ENCODE measurements at regions not wholly inside any gene's neighbourhood (a gene's known extent, or its start where the extent isn't known, plus 50 kb on each side); places are given as distances from the start of the nearest gene placed in this dataset.
A peak's percentile ranks its signal among the peaks of the same experiment; 100 is the strongest.

DNA sequence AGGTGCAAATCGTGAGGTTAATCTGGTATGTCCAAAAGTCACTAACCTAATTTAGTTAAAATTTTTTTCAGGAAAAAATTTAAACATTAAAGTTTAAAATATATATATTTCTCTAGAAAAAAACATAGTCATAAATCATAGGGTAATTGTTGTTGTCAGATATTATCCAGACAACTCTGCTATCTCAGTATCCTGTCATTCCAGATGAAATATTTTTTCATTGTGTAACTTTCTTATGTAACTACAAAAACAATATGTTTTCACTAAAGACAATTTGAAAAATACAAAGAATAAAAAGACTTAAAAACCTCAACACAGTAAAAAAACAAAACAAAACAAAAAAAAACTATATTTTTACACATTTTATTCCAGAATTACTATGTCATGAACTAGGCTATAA, 57.6 kb downstream of the TENT5A start:
- DNase-seq (no peak), ATAC-seq (ENCODE audit: poor library complexity) (no peak)
- intact Hi-C loops (cut with DNase I): no loop called here

DNA sequence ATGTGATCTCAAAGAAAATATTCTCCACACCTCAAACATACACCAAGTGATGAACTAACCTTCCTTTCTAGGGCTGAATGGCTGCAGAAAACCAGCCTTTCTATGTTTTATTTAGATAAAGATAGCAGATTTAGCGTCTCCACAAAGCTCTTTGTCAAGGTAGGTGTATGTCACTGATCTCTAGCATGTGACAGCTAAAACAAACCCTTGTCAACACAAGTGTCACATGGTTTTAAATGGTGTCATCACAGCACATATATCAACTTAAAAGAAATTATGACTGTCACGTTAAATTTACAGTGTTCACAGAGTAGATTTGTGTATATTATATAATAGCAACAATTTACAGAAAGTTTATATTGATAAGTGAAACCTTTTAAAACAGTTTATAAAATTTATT, 58.3 kb downstream of the TENT5A start:
- DNase-seq: no peak
- no peak for ATAC-seq (ENCODE audit: poor library complexity)
- intact Hi-C loops (cut with DNase I): no loop called here

DNA sequence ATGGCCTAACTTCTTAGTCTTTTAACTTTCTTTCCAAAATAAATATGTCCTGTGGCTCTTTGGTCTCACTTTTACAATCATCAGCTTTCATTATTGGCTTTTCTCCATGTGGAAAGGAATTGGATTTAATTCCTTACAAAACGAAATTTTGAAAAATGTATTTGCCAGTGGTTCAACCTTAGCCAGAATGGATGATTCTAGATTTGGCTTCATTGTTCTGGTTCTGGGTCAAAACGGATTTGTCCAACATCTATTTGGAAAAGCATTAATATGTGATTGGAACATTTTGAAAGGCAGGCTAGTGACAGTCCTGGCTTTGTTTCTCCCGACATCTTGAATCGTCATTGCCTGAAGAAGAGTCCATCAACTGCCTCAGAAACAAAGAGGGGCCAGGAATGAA, 59.2 kb downstream of the TENT5A start:
- DNase-seq (no peak), ATAC-seq (ENCODE audit: poor library complexity) (no peak)
- intact Hi-C loops (cut with DNase I): no loop called here

DNA sequence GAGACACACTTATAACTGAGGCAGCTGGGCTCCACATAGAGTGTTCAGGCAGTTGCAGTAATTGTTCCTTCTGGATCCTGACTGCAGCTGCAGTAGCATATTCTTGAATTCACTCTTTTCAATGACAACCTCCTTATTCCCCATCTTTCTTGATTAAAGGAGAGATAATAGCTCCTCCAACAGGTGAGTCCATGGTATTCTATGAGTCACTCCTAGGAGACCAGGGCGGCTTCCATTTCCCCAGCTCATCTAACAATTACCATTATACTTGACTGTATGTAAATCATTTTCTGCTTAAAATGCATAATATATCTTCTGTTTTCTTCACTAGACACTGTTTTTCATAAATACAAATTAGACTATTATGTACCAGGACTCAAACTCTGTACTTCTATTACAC, 62.4 kb downstream of the TENT5A start:
- intact Hi-C loops (cut with DNase I): no loop called here
- peak; percentile 54 for ATAC-seq (ENCODE audit: poor library complexity)

DNA sequence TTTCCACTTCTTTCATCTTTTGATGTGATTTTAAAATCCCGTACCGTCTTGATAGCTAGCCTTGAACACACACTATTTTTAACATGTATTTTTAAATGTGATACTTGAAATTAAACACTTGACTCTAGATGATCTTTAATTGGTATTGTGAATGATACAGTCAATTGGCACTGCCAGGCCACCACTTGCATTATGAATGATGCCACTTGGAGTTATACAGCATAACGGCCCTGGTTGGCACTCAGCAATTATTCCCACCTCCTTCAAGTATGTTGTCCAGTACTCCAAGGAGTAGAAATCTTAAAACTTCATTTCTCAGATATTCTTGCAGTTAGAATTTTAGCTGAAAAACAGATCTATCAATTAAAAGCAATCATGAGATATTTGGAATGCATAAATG, 62.9 kb downstream of the TENT5A start:
- DNase-seq: no peak
- intact Hi-C loops (cut with DNase I): no loop called here

More for the DNA sequence above, 62.4 kb downstream of the TENT5A start:
- no peak for DNase-seq

DNA sequence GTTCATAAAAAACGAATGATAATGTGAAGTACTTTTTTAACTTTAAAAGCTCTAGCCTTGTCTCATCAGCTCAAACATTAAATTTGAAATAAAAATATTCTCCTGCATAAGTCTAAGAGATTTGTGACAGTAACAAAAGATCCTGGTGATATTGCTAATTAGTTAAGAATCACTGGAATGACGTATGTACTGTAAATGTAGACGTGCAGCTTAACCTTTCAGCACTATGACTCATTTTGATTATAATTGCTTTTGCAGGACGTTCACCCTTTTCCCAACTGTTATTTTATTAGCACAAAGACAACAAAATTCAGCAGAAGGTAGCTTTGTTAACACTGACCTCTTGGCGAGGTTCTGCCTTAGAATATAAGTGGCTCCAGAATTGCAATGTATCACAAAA, 68.6 kb downstream of the TENT5A start:
- DNase-seq (no peak), ATAC-seq (ENCODE audit: poor library complexity) (no peak)
- intact Hi-C loops (cut with DNase I): no loop called here

More for the DNA sequence above, 62.9 kb downstream of the TENT5A start:
- peak; percentile 52 for ATAC-seq (ENCODE audit: poor library complexity)

DNA sequence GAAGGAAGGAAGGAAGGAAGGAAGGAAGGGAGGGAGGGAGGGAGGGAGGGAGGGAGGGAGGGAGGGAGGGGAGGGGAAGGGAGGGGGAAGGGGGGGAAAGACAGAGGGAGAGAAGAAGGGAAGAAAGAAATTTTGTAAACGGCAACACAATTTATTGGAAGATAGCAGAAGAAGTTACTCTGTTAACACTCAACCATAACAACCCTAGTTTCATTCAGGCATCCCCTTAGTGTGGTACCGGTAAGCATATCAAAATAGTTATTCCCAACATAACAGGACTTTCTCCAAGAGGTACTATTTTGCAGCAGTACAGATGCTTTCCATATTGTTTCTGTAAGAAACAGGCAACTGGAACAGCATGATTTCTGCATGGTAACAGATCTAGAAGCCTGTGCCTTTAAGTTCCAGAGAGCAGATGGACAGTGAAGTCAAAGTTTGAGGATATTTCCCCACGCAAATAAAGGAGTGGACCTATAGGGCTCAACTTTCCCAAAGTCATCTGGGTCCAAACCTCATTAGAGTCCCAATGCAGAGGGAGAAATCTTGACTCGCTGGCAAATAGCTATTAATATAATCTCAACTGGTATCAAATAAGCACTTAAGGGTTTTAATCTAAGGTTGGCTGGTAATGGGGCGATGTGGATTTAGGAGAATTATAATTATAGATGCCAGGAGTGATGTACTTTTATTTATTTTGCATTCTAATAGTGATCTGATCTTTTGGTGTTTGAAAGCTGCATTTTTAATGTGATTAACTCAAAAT, 69.4 kb downstream of the TENT5A start:
- peak; percentile 16 for ATAC-seq (ENCODE audit: poor library complexity)
- no peak for DNase-seq
- intact Hi-C loops (cut with DNase I): no loop called here

DNA sequence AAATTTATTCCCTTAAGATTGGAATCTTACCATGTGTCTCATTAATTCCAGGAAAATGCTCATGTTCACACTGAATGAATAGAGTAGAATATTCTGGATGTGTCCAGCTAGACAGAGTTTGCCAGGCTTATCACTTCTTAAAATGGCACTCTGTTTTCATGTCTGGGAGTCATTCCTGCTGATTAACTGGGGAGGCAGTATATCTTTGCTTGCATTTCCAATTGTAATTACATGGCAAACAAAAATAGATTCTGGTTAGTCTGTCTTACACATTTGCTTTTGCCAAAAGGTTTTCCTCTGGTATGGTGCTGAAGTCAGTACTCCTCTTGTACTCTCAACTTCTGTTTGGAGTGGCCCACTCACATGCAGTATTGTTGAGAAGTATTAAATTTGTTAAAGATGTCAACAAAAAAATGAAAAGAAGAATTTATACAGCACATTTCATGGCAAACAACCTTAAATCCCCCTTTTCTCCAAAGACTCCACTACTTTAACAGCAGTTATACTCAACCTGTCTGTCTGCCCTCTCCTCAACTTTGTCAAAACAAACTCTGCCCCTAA, 70.2 kb downstream of the TENT5A start:
- intact Hi-C loops (cut with DNase I): no loop called here
- DNase-seq (no peak), ATAC-seq (ENCODE audit: poor library complexity) (peak; percentile 78)

DNA sequence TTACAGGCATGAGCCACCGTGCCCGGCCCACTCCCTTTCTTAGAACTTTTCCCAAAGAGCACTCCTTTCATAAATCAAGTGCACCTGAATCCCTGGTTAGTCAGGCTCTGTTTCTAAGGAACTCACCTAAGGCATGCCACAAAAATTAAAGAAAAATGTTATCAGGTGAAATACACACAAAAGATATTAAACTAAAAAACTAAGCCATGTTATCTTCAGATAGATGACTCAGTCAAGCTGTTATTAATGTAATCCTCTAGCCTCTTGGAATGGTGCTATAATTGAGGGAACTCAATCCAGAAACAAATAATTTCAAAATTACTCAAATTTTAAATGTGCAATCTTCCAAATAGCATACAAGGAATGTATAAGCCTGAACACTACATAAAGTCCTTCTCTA, 83.0 kb downstream of the TENT5A start:
- DNase-seq (no peak), ATAC-seq (ENCODE audit: poor library complexity) (no peak)
- intact Hi-C loops (cut with DNase I): no loop called here

DNA sequence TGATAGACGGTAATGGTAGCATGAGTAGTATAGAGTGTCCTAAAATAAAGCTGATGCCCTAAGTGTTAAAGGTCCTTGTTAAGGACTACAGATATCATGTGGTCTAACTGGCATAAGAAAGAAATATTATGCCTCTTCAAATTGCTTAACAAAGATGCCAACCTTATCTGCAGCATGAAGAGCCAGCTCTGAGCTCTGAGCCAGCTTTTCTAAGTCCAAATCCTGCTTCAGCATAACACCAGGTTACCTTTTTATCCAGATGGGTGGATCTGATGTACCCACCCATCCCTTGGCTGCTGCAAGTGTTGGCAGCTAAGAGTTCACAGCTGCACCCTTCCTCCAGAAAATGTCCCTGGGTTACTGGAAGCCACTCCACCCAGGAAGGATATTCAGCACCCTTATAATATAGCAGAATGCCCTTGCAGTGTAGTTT, 83.8 kb downstream of the TENT5A start:
- ATAC-seq (ENCODE audit: poor library complexity) (peak; percentile 96), DNase-seq (peak; percentile 46)
- intact Hi-C loops (cut with DNase I): no loop called here

DNA sequence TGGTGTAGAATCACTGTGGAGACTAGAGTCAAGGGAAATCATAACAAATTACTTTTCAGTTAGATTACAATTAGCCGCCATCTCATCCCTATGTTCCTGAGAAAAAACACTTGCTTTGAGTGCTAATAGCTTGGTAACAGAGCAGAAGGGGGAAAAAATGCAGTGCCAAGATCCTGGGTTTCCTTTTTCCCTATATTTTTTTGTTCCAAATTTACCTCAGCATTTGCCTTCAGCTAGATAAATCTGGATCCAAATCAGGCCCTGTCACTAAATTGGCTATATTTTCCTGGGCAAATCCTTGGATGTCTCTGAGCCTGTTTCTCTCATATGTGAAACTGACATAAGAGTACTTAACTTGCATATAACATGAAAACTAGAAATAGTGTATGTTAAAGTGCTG, 86.0 kb downstream of the TENT5A start:
- ATAC-seq (ENCODE audit: poor library complexity) (no peak), DNase-seq (no peak)
- intact Hi-C loops (cut with DNase I): no loop called here

DNA sequence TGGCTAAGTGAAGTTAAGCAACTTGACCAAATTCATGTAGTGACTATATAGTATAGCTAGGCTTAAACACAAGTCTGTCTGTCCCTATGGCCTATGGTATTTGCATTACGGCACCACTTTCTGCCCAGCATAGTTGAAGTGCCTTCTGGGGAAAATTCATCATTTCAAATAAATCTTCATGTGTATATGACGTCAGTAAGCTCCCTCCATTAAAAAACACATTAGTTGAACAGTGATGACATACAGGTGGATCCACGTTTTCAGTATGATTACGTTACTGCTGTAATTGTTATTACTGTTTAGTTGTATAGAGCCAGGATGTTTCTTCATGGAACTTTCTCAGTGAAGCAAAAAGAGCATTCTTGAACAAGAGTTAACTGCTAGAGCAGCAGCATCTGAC, 96.2 kb downstream of the TENT5A start:
- intact Hi-C loops (cut with DNase I): no loop called here
- no peak for ATAC-seq (ENCODE audit: poor library complexity)

DNA sequence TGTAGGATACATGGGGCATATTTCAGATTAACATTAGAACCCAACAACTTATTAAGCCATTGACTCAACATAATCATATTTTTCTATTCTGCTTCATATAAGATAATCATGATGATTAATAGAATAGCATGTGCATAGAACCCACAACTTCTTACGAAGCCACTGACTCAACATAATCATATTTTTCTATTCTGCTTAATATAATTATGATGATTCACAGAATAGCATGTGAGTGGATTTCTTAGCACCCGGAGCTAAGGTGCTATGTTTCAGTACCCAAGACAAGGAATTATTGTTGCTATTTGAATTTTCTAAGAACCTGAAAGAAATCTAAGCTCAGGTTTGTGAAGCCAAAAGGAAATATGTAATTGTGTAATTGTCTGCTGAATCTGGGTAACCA, 96.8 kb downstream of the TENT5A start:
- ATAC-seq (ENCODE audit: poor library complexity): no peak
- DNase-seq: no peak

More for the DNA sequence above, 96.2 kb downstream of the TENT5A start:
- DNase-seq: no peak

DNA sequence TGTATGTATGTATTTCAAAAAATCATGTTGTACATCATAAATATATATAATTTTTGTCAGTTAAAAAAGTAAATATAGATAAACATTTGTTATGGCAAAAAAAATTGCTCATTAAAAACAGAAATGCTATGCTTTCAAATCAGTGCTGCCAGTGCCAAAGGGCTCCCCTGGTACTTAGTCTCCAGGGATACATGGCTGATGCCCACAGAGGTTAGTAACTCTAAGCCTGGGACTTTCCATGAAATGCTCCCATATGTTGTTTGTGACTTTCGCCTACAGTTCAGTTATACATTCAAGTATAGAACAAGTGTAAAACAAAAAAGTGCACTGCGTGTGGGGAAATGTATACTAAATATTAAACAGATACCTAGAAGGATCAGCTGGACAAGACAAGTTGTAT, 104.0 kb downstream of the TENT5A start:
- ATAC-seq (ENCODE audit: poor library complexity) (no peak), DNase-seq (no peak)
- intact Hi-C loops (cut with DNase I): no loop called here

More for the DNA sequence above, 96.8 kb downstream of the TENT5A start:
- intact Hi-C loops (cut with DNase I): no loop called here

DNA sequence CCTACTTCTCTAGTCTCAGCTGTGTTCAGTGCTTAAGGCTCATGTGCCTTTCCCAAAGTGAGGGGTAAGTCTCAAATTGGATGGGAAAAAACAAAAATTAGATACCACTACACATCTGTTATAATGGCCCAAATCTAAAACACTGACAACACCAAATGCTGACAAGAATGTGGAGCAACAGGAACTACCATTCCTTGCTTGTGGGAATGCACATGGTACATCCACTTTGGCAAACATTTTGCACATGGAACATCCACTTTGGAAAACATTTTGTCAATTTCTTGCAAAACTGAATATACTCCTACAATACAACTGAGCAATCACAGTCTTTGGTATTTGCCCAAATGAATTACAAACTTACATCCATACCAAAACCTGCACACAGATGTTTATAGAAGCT, 109.3 kb downstream of the TENT5A start:
- DNase-seq: no peak
- no peak for ATAC-seq (ENCODE audit: poor library complexity)
- intact Hi-C loops (cut with DNase I): no loop called here

DNA sequence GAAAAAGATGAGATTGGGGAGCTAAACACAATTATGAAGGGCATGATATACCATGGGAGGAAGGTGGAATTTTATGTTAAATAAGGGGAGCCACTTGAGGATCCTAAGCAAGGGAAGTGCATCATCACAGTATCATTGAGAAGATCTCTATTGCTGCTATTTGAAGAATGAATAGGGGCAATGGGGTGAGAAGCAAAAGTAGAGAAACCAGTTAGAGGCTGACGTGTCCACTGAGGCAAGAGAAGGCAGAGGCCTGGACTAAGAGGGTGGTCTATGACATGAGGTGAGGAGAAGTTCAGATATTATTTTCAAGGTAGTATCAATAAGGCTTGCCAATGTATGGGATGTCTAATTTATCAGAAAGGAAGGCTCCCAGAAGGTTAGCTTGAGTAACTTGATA, 111.6 kb downstream of the TENT5A start:
- intact Hi-C loops (cut with DNase I): no loop called here
- no peak for ATAC-seq (ENCODE audit: poor library complexity)

DNA sequence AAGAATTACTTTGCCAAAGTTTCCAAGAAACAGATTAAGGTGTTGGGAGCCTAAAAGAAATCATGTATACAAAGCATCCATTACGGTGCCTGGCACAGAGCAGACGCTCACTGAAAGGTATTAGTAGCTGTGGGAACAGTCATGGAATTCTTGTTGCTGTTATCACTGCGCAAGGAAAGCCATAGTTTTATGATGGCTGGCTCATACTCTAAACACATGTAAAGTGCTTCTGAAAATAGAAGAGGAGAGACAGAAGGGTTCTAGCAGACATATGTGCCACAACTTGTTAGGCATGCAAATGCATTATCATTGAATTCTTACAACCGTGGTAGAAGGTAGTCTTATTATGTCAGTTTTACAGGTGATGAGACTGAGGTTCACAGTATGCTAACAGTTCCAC, 112.4 kb downstream of the TENT5A start:
- ATAC-seq (ENCODE audit: poor library complexity) (no peak), DNase-seq (no peak)
- intact Hi-C loops (cut with DNase I): no loop called here

More for the DNA sequence above, 111.6 kb downstream of the TENT5A start:
- DNase-seq: no peak

DNA sequence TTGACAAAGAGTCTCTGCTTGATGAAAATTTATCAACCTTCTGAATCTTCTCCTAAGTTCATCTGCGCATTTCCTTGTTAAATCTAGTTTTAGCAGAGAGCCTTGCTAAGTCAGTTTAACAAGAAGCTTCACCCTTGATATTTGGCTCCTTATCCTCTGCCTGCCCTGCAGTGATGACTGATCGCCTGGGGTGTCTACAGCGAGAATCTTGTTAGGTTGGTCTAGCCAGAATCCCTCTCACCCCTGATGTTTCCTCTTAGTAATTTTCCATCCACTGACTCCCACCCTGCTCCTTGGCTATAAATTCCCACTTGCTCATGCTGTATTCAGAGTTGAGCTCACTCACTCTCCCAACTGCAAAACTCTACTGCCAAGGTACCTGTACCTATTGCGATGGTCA, 114.1 kb downstream of the TENT5A start:
- intact Hi-C loops (cut with DNase I): no loop called here
- DNase-seq (no peak), ATAC-seq (ENCODE audit: poor library complexity) (no peak)

DNA sequence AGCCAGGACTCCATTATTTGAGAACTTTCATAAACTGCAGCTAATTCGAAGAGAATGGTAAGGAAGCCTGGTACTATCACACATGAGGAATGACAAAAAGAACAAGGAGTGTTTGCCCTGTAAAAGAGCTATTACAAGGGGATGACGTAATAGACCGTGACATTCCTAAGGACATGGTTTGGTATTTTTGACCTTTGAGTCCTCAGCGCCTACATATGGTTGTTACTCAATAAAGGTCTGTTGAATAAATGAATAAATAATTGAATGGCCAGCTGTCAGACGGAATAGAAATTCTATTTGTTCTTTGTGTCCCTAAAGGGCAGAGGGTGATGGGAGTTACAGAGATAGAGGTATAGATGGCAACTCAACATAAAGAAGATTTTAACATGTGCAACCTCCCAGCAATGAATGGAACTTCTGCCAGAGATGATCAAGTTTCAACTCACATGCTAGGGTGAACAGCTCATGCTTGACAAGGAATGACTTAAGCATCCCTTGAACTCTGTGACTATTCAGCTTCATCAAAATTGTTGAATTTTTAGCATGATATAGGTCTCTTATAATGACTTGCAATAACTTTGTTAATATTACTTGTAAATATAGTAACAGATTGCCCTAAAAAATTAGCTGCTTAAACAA, 115.4 kb downstream of the TENT5A start:
- ATAC-seq (ENCODE audit: poor library complexity): no peak
- DNase-seq: no peak
- intact Hi-C loops (cut with DNase I): no loop called here

DNA sequence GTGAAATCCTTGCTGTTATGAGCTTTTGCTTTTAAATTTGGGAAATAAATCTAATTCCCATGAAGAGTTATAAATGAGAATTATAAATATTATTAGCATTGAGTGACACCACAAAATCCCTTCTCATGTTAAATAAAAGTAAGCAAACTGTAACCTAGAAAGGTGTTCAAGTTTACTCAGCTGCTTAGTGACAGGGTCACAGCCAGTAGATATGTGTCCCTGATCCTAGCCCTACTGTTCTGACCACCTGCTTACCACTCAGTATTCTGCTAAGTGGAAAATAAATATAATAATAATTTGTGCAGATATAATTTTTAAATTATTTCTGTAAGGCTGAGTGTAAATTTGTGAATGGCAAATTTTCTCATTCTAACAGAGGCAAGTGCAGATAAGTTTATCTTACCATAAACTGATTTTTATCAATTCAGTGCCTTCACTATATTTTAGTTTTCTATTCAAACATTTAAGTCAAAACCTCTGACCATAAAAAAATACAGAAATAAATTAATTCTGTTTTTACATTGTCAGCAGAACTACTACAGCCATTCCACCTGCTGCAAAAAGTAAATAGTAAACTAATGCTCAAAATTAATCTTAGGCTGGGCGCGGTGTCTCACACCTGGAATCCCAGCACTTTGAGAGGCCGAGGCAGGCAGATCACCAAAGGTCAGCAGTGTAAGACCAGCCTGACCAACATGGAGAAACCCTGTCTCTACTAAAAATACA, 118.2 kb downstream of the TENT5A start:
- DNase-seq (no peak), ATAC-seq (ENCODE audit: poor library complexity) (no peak)
- intact Hi-C loops (cut with DNase I): no loop called here
